H9 (cell line): ENCODE measurements at regions not wholly inside any gene's neighbourhood (a gene's known extent, or its start where the extent isn't known, plus 50 kb on each side); places are given as distances from the start of the nearest gene placed in this dataset.

Source experiments
- DNase-seq: peaks from one replicate; pipeline ENCODE4 v3.0.0-alpha.2; 2017
- H2AFZ ChIP-seq: one replicate; pipeline ENCODE4 v1.6.1; 2013; ENCODE audit warnings: mild to moderate bottlenecking, low read length, control low read depth, moderate library complexity
- H2AK5ac ChIP-seq: 2 replicates; pipeline ENCODE4 v1.6.1; 2013; ENCODE audit warnings: low read length, control low read depth, mixed read lengths; ENCODE audit not compliant: insufficient read length
- H2BK120ac ChIP-seq: one replicate; pipeline ENCODE4 v1.6.1; 2013; ENCODE audit warnings: low read depth, mild to moderate bottlenecking, low read length, control low read depth, inconsistent platforms; ENCODE audit not compliant: poor library complexity, severe bottlenecking
- H2BK12ac ChIP-seq: 2 replicates; pipeline ENCODE4 v1.6.1; 2013; ENCODE audit warnings: low read length, control low read depth, mixed read lengths, low read depth; ENCODE audit not compliant: insufficient read length
- H2BK15ac ChIP-seq: 2 replicates; pipeline ENCODE4 v1.6.1; 2013; ENCODE audit warnings: low read depth, low read length, control low read depth
- H2BK20ac ChIP-seq: one replicate; pipeline ENCODE4 v1.6.1; 2013; ENCODE audit warnings: low read depth, mild to moderate bottlenecking, low read length, control low read depth, inconsistent platforms; ENCODE audit not compliant: poor library complexity, severe bottlenecking
- H2BK5ac ChIP-seq: 2 replicates; pipeline ENCODE4 v1.6.1; 2013; ENCODE audit warnings: low read length, control low read depth, mixed read lengths; ENCODE audit not compliant: insufficient read length
- H3K14ac ChIP-seq: 2 replicates; pipeline ENCODE4 v1.6.1; 2013; ENCODE audit warnings: low read length, control low read depth; ENCODE audit not compliant: insufficient read depth
- H3K18ac ChIP-seq: 2 replicates; pipeline ENCODE4 v1.6.1; 2013; ENCODE audit warnings: low read depth, mild to moderate bottlenecking, mixed read lengths, low read length, control low read depth; ENCODE audit not compliant: insufficient read length
- H3K23ac ChIP-seq: 2 replicates; pipeline ENCODE4 v1.6.1; 2013; ENCODE audit warnings: low read length, control low read depth, mixed read lengths, low read depth; ENCODE audit not compliant: insufficient read length
- H3K23me2 ChIP-seq: 2 replicates; pipeline ENCODE4 v1.6.1; 2013; ENCODE audit warnings: low read depth, mild to moderate bottlenecking, mixed read lengths, low read length, control low read depth; ENCODE audit not compliant: insufficient read length, poor library complexity, severe bottlenecking
- H3K27ac ChIP-seq: 2 replicates; pipeline ENCODE4 v1.5.1; 2013; ENCODE audit warnings: low read length, control low read depth, mixed read lengths, low read depth; ENCODE audit not compliant: insufficient read length
- H3K27me3 ChIP-seq: 2 replicates; pipeline ENCODE4 v1.6.1; 2013; ENCODE audit warnings: low read length, control low read depth, inconsistent platforms; ENCODE audit not compliant: insufficient read depth
- H3K4ac ChIP-seq: 2 replicates; pipeline ENCODE4 v1.6.1; 2013; ENCODE audit warnings: low read depth, mild to moderate bottlenecking, control low read depth, inconsistent platforms, low read length, moderate library complexity
- H3K4me1 ChIP-seq: 2 replicates; pipeline ENCODE4 v1.6.1; 2013; ENCODE audit warnings: low read length, control low read depth, inconsistent platforms; ENCODE audit not compliant: insufficient read depth
- H3K4me2 ChIP-seq: 2 replicates; pipeline ENCODE4 v1.6.1; 2013; ENCODE audit warnings: low read length, control low read depth, mixed read lengths; ENCODE audit not compliant: insufficient read length, insufficient read depth
- H3K56ac ChIP-seq: 2 replicates; pipeline ENCODE4 v1.6.1; 2013; ENCODE audit warnings: low read depth, mild to moderate bottlenecking, mixed read lengths, low read length, control low read depth; ENCODE audit not compliant: insufficient read length
- H3K79me1 ChIP-seq: 2 replicates; pipeline ENCODE4 v1.6.1; 2013; ENCODE audit warnings: low read depth, mild to moderate bottlenecking, moderate library complexity, low read length, control low read depth, inconsistent platforms; ENCODE audit not compliant: insufficient read depth, poor library complexity, severe bottlenecking
- H3K79me2 ChIP-seq: 2 replicates; pipeline ENCODE4 v1.6.1; 2013; ENCODE audit warnings: low read length, control low read depth, inconsistent platforms; ENCODE audit not compliant: insufficient read depth
- H3K9ac ChIP-seq: 2 replicates; pipeline ENCODE4 v1.6.1; 2013; ENCODE audit warnings: low read length, control low read depth, mixed read lengths; ENCODE audit not compliant: insufficient read length; ENCODE audit errors: extremely low read depth
- H3K9me3 ChIP-seq: one replicate; pipeline ENCODE4 v1.6.1; 2013; ENCODE audit warnings: low read depth, low read length, inconsistent platforms; ENCODE audit not compliant: control insufficient read depth
- H3T11ph ChIP-seq: one replicate; pipeline ENCODE4 v1.6.1; 2013; ENCODE audit warnings: mild to moderate bottlenecking, low read length, control low read depth, inconsistent platforms
- H4K20me1 ChIP-seq: one replicate; pipeline ENCODE4 v1.6.1; 2013; ENCODE audit not compliant: control insufficient read depth, insufficient read length, insufficient read depth
- H4K5ac ChIP-seq: 2 replicates; pipeline ENCODE4 v1.6.1; 2013; ENCODE audit warnings: low read depth, mild to moderate bottlenecking, mixed read lengths, low read length, control low read depth; ENCODE audit not compliant: insufficient read length
- H4K8ac ChIP-seq: replicated peaks from 2 replicates; pipeline ENCODE4 v1.6.1; 2013; ENCODE audit warnings: low read length, control low read depth, mixed read lengths, low read depth; ENCODE audit not compliant: insufficient read length
- H4K91ac ChIP-seq: 2 replicates; pipeline ENCODE4 v1.6.1; 2013; ENCODE audit warnings: low read depth, mild to moderate bottlenecking, moderate library complexity, mixed read lengths, low read length, control low read depth; ENCODE audit not compliant: insufficient read length
- H3K27ac Mint-ChIP-seq, 3 experiments: 2 replicates in 2 of 3; 3 replicates in 1 of 3; pipeline ENCODE4 v1.8.0; 2020 to 2021; ENCODE audit warnings: mixed read lengths in 3 of 3, mild to moderate bottlenecking in 1 of 3, moderate library complexity in 1 of 3
- H3K27me3 Mint-ChIP-seq: 2 replicates; pipeline ENCODE4 v1.8.0; 2021; ENCODE audit warnings: low read depth, mild to moderate bottlenecking, moderate library complexity, mixed read lengths
- H3K36me3 Mint-ChIP-seq, 3 experiments: 2 replicates in 2 of 3; 3 replicates in 1 of 3; pipeline ENCODE4 v1.8.0; 2020 to 2021; ENCODE audit warnings: low read depth in 3 of 3, mixed read lengths in 3 of 3; ENCODE audit not compliant: insufficient read depth in 1 of 3
- H3K4me1 Mint-ChIP-seq, 2 experiments: 2 replicates each; pipeline ENCODE4 v1.8.0; 2020; ENCODE audit warnings: mixed read lengths in 2 of 2
- H3K4me3 Mint-ChIP-seq, 2 experiments: 2 replicates in 1 of 2; 3 replicates in 1 of 2; pipeline ENCODE4 v1.8.0; 2020 to 2021; ENCODE audit warnings: mild to moderate bottlenecking in 2 of 2, mixed read lengths in 2 of 2, moderate library complexity in 1 of 2
- H3K9me3 Mint-ChIP-seq, 2 experiments: 2 replicates in 1 of 2; 3 replicates in 1 of 2; pipeline ENCODE4 v1.8.0; 2020; ENCODE audit warnings: mild to moderate bottlenecking in 2 of 2, mixed read lengths in 2 of 2, moderate library complexity in 1 of 2
- CTCF ChIP-seq: fragments of 200-600 bp; sonication (generic); conservative IDR thresholded peaks from 3 replicates; pipeline ENCODE4 v1.8.0; 2021; ENCODE audit warnings: antibody characterized with exemption, mild to moderate bottlenecking
- WGBS: extraction: QIAGEN DNeasy Blood & Tissue Kit; methylation state at CpG from one replicate; pipeline ENCODE4 v1.1.7; 2013; ENCODE audit warnings: missing lambda C conversion rate, low lambda C conversion rate, mixed read lengths; ENCODE audit not compliant: insufficient read length; ENCODE audit errors: extremely low coverage; 5-methylcytosine and 5-hydroxymethylcytosine counted together

- H2BK15ac ChIP-seq: no peak overlapping the region
- no peaks in the 10 kb centered on the region for H3K9me3 Mint-ChIP-seq
- H4K8ac ChIP-seq: no peak overlapping the region
- H3K4me1 ChIP-seq: no peaks in the 10 kb centered on the region
- TF ChIP-seq CTCF: no peak
- no peak overlapping the region for H2BK12ac ChIP-seq
- no peak overlapping the region for H3K14ac ChIP-seq
- no peak overlapping the region for H4K91ac ChIP-seq
- H3K79me1 ChIP-seq: no peaks in the 10 kb centered on the region
- H4K5ac ChIP-seq: no peak overlapping the region
- H4K20me1 ChIP-seq: no peaks in the 10 kb centered on the region
- no peak overlapping the region for H3T11ph ChIP-seq
- no peak overlapping the region for H2BK120ac ChIP-seq
- no peaks in the 10 kb centered on the region for H3K27me3 Mint-ChIP-seq
- no peak overlapping the region for H3K27ac Mint-ChIP-seq
- H3K27ac ChIP-seq: no peak overlapping the region
- no peak overlapping the region for H3K4me2 ChIP-seq
- H3K9me3 ChIP-seq: no peaks in the 10 kb centered on the region
- H2AFZ ChIP-seq: no peak overlapping the region
- H3K23me2 ChIP-seq: no peaks in the 10 kb centered on the region
- H3K23ac ChIP-seq: no peak overlapping the region
- no peak for DNase-seq
- H3K56ac ChIP-seq: no peak overlapping the region
- H2BK5ac ChIP-seq: no peak overlapping the region
- H3K27me3 ChIP-seq: no peaks in the 10 kb centered on the region
- H3K36me3 Mint-ChIP-seq: no peaks in the 10 kb centered on the region
- H2BK20ac ChIP-seq: no peak overlapping the region
- H3K4me1 Mint-ChIP-seq: peaks cover 0 to 2% of the 10 kb centered on the region in 2 experiments; a peak in 1 of 4 replicates
- H3K9ac ChIP-seq: no peak overlapping the region
- H2AK5ac ChIP-seq: no peak overlapping the region
- no peak overlapping the region for H3K4me3 Mint-ChIP-seq
- no peak overlapping the region for H3K18ac ChIP-seq
- no peak overlapping the region for H3K4ac ChIP-seq
- no CpG with 5 or more reads among the region's 9 CpGs for WGBS
- H3K79me2 ChIP-seq: no peaks in the 10 kb centered on the region
Measured at GRCh38 chr13:39249982-39250381, 211.7 kb downstream of the NHLRC3 start.
